Suprapubic skin (tissue), 4 donors: ENCODE measurements at regions not wholly inside any gene's neighbourhood (a gene's known extent, or its start where the extent isn't known, plus 50 kb on each side); places are given as distances from the start of the nearest gene placed in this dataset.
"Not testable (repeated sequence)": the region's sequence is repeated elsewhere in the genome, so short reads cannot be mapped to it uniquely, and the experiment has no call there.

ENCODE experiments used
- DNase-seq, 2 donors: peaks; one replicate each; pipeline ENCODE4 v3.0.0-alpha.2; 2019; ENCODE audit warnings: low spot score in 2 of 2
- H3K27ac ChIP-seq: fragments of 200-600 bp; sonication (generic); one replicate; pipeline ENCODE4 v1.5.1; 2019
- H3K27me3 ChIP-seq: fragments of 200-600 bp; sonication (generic); one replicate; pipeline ENCODE4 v1.5.1; 2019
- H3K36me3 ChIP-seq: fragments of 200-600 bp; sonication (generic); one replicate; pipeline ENCODE4 v1.5.1; 2019
- H3K4me1 ChIP-seq: fragments of 200-600 bp; sonication (generic); one replicate; pipeline ENCODE4 v1.5.1; 2019
- H3K4me3 ChIP-seq: fragments of 200-600 bp; sonication (generic); one replicate; pipeline ENCODE4 v1.5.1; 2019; ENCODE audit warnings: mild to moderate bottlenecking
- H3K9me3 ChIP-seq: fragments of 200-600 bp; sonication (generic); one replicate; pipeline ENCODE4 v1.5.1; 2019
- CTCF ChIP-seq, 2 donors: fragments of 200-600 bp in 1 of 2; fragments of 450-650 bp in 1 of 2; sonication (generic) in 1 of 2; IDR thresholded peaks; one replicate each; pipeline ENCODE4 v1.5.1; 2016 to 2019; ENCODE audit warnings: antibody characterized with exemption in 2 of 2, mild to moderate bottlenecking in 1 of 2, moderate library complexity in 1 of 2
- EP300 ChIP-seq: sonication (generic); formaldehyde crosslinking; IDR thresholded peaks from one replicate; pipeline ENCODE4 v1.6.1; 2017; ENCODE audit warnings: antibody characterized with exemption
- POLR2A ChIP-seq, 2 donors: fragments of 450-650 bp; IDR thresholded peaks; one replicate each; pipeline ENCODE4 v1.6.1; 2017; ENCODE audit warnings: antibody characterized with exemption in 2 of 2, mild to moderate bottlenecking in 2 of 2, moderate library complexity in 2 of 2
- POLR2AphosphoS5 ChIP-seq, 3 donors: sonication (generic); formaldehyde crosslinking; IDR thresholded peaks; one replicate each; pipeline ENCODE4 v1.6.1; 2017; ENCODE audit warnings: antibody characterized with exemption in 3 of 3
- WGBS: methylation state at CpG from one replicate; pipeline ENCODE4 v1.1.5; 2018; 5-methylcytosine and 5-hydroxymethylcytosine counted together

- H3K27me3 ChIP-seq: no peaks in the 10 kb centered on the region
- 59% methylated on average over 4 of the region's 7 CpGs for WGBS
- DNase-seq: no peak
- H3K9me3 ChIP-seq: no peaks in the 10 kb centered on the region
- H3K36me3 ChIP-seq: no peaks in the 10 kb centered on the region
- TF ChIP-seq POLR2AphosphoS5 (IDR thresholded peaks at IDR 0.05) (no peak), EP300 (no peak), POLR2A (IDR thresholded peaks at IDR 0.05) (no peak), CTCF (IDR thresholded peaks at IDR 0.05) (no peak)
- H3K4me1 ChIP-seq: no peaks in the 10 kb centered on the region
- H3K27ac ChIP-seq: no peak overlapping the region
- no peak overlapping the region for H3K4me3 ChIP-seq
Measured at GRCh38 chr2:47629501-47630460, 59.0 kb upstream of the KCNK12 start.

DNA sequence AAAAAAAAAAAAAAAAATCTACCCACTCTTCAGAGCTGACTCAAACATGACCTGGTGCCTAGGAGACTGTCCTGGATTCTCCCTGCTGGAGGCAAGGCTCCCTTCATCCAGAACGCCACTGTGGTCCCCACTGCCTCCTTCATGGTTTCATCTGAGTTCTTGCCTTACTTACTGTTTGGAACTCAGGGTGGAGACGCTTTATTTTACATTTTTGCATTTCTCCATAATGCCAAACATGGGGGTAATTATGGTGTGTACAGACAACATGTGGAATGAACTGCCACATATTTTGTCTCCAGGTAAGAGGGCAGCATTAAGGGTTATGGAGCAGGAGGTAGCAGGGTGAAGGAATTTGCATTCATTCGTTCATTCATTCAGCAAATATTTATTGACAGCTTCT, 58.1 kb upstream of the KCNK12 start:
- Histone ChIP-seq H3K9me3 (no peaks in the 10 kb centered on the region), H3K36me3 (no peaks in the 10 kb centered on the region), H3K4me3 (no peak overlapping the region), H3K4me1 (no peaks in the 10 kb centered on the region), H3K27ac (no peak overlapping the region), H3K27me3 (no peaks in the 10 kb centered on the region)
- no peak for TF ChIP-seq POLR2A (IDR thresholded peaks at IDR 0.05)
- no peak for TF ChIP-seq CTCF (IDR thresholded peaks at IDR 0.05)
- no peak for TF ChIP-seq EP300
- TF ChIP-seq POLR2AphosphoS5 (IDR thresholded peaks at IDR 0.05): no peak
- no peak for DNase-seq
- WGBS: 87% methylated on average over 3 of the region's 3 CpGs

GRCh38 chr2:47626664-47627063, 55.9 kb upstream of the KCNK12 start:
- DNase-seq: no peak
- H3K27me3 ChIP-seq: no peaks in the 10 kb centered on the region
- no peak for TF ChIP-seq POLR2AphosphoS5 (IDR thresholded peaks at IDR 0.05)
- TF ChIP-seq CTCF (IDR thresholded peaks at IDR 0.05): no peak
- no peak for TF ChIP-seq POLR2A (IDR thresholded peaks at IDR 0.05)
- no peak for TF ChIP-seq EP300
- H3K36me3 ChIP-seq: no peaks in the 10 kb centered on the region
- H3K4me3 ChIP-seq: no peak overlapping the region
- H3K9me3 ChIP-seq: no peaks in the 10 kb centered on the region
- 96% methylated on average over 5 of the region's 5 CpGs for WGBS
- no peak overlapping the region for H3K27ac ChIP-seq
- no peaks in the 10 kb centered on the region for H3K4me1 ChIP-seq

GRCh38 chr2:47623140-47623539, 52.4 kb upstream of the KCNK12 start:
- DNase-seq, H3K36me3 ChIP-seq, H3K4me3 ChIP-seq, H3K4me1 ChIP-seq, H3K9me3 ChIP-seq, H3K27ac ChIP-seq, H3K27me3 ChIP-seq: not testable (repeated sequence)
- WGBS: 72% methylated on average over 1 of the region's 1 CpG

GRCh38 chr2:47620770-47621437, 50.1 kb upstream of the KCNK12 start:
- TF ChIP-seq EP300 (no peak), POLR2A (IDR thresholded peaks at IDR 0.05) (no peak), CTCF (IDR thresholded peaks at IDR 0.05) (no peak)
- H3K36me3 ChIP-seq: no peaks in the 10 kb centered on the region
- no peaks in the 10 kb centered on the region for H3K9me3 ChIP-seq
- no peak for DNase-seq
- no peak overlapping the region for H3K27ac ChIP-seq
- H3K4me1 ChIP-seq: no peaks in the 10 kb centered on the region
- no peak overlapping the region for H3K4me3 ChIP-seq
- H3K27me3 ChIP-seq: no peaks in the 10 kb centered on the region
- 85% methylated on average over 6 of the region's 6 CpGs for WGBS
